GM23338 (cell line): ENCODE measurements at regions not wholly inside any gene's neighbourhood (a gene's known extent, or its start where the extent isn't known, plus 50 kb on each side); places are given as distances from the start of the nearest gene placed in this dataset.

Source experiments
- CREB1 ChIP-seq: fragments of 250-450 bp; sonication (Bioruptor Pico); IDR thresholded peaks from 2 replicates; pipeline ENCODE4 v1.5.0; 2020; ENCODE audit warnings: low read depth, mild to moderate bottlenecking, moderate library complexity
- EZH2 ChIP-seq: fragments of 200-600 bp; sonication (generic); IDR thresholded peaks from one replicate; pipeline ENCODE4 v1.8.0; 2017; ENCODE audit warnings: antibody characterized with exemption, mild to moderate bottlenecking, low read depth; ENCODE audit not compliant: unreplicated experiment
- EZH2phosphoT487 ChIP-seq: fragments of 200-600 bp; sonication (generic); IDR thresholded peaks from one replicate; pipeline ENCODE4 v1.8.1; 2018; ENCODE audit warnings: antibody characterized with exemption; ENCODE audit not compliant: unreplicated experiment
- JUNB ChIP-seq: IDR thresholded peaks from one replicate; pipeline ENCODE4 v1.6.1; 2016; ENCODE audit warnings: antibody characterized with exemption; ENCODE audit not compliant: unreplicated experiment
- POLR2AphosphoS5 ChIP-seq: IDR thresholded peaks from 2 replicates; pipeline ENCODE4 v1.6.1; 2016; ENCODE audit warnings: antibody characterized with exemption, low read depth
- TF ChIP-seq, protein P1 (sequence below), 2 experiments: fragments of 200-600 bp in 1 of 2; sonication (generic) in 1 of 2; conservative IDR thresholded peaks; 2 replicates each; pipeline versions ENCODE4 v1.5.1 to v1.6.1; 2016 to 2017; ENCODE audit warnings: antibody characterized with exemption in 2 of 2, low read depth in 2 of 2, mild to moderate bottlenecking in 2 of 2, moderate library complexity in 1 of 2
- TF ChIP-seq, protein P2 (sequence below): IDR thresholded peaks from one replicate; pipeline ENCODE4 v1.6.1; 2018; ENCODE audit warnings: antibody characterized with exemption; ENCODE audit not compliant: unreplicated experiment

DNA sequence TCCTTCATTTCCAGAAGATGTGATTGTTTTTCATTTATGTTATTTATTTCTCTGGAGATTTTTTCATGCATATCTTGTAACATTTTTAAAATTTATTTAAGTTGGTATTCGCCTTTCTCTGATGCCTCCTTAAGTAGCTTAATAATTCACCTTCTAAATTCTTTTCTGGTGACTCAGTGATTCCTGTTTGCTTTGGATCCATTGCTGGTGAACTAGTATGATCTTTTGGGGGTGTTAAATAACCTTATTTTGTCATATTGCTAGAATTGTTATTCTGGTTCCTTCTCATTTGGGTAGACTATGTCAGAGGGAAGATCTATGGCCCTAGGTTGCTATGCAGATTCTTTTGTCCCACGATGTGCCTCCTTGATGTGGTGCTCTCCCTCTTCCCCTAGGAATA lies 1347.2 kb upstream of the B3GALT2 start:
- TF ChIP-seq EZH2, result no peak
- TF ChIP-seq, protein P1, sequence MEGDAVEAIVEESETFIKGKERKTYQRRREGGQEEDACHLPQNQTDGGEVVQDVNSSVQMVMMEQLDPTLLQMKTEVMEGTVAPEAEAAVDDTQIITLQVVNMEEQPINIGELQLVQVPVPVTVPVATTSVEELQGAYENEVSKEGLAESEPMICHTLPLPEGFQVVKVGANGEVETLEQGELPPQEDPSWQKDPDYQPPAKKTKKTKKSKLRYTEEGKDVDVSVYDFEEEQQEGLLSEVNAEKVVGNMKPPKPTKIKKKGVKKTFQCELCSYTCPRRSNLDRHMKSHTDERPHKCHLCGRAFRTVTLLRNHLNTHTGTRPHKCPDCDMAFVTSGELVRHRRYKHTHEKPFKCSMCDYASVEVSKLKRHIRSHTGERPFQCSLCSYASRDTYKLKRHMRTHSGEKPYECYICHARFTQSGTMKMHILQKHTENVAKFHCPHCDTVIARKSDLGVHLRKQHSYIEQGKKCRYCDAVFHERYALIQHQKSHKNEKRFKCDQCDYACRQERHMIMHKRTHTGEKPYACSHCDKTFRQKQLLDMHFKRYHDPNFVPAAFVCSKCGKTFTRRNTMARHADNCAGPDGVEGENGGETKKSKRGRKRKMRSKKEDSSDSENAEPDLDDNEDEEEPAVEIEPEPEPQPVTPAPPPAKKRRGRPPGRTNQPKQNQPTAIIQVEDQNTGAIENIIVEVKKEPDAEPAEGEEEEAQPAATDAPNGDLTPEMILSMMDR (conservative IDR thresholded peaks at IDR 0.05; ENCODE audit: low read depth in 2 of 2), result no peak
- TF ChIP-seq POLR2AphosphoS5, result no peak
- TF ChIP-seq EZH2phosphoT487, result no peak
- no peak for TF ChIP-seq JUNB
- TF ChIP-seq, protein P2, sequence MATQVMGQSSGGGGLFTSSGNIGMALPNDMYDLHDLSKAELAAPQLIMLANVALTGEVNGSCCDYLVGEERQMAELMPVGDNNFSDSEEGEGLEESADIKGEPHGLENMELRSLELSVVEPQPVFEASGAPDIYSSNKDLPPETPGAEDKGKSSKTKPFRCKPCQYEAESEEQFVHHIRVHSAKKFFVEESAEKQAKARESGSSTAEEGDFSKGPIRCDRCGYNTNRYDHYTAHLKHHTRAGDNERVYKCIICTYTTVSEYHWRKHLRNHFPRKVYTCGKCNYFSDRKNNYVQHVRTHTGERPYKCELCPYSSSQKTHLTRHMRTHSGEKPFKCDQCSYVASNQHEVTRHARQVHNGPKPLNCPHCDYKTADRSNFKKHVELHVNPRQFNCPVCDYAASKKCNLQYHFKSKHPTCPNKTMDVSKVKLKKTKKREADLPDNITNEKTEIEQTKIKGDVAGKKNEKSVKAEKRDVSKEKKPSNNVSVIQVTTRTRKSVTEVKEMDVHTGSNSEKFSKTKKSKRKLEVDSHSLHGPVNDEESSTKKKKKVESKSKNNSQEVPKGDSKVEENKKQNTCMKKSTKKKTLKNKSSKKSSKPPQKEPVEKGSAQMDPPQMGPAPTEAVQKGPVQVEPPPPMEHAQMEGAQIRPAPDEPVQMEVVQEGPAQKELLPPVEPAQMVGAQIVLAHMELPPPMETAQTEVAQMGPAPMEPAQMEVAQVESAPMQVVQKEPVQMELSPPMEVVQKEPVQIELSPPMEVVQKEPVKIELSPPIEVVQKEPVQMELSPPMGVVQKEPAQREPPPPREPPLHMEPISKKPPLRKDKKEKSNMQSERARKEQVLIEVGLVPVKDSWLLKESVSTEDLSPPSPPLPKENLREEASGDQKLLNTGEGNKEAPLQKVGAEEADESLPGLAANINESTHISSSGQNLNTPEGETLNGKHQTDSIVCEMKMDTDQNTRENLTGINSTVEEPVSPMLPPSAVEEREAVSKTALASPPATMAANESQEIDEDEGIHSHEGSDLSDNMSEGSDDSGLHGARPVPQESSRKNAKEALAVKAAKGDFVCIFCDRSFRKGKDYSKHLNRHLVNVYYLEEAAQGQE, result no peak
- TF ChIP-seq CREB1 (CRISPR knock-in tag), result no peak
